Ishikawa (cell line): ENCODE measurements at regions not wholly inside any gene's neighbourhood (a gene's known extent, or its start where the extent isn't known, plus 50 kb on each side); places are given as distances from the start of the nearest gene placed in this dataset.

ENCODE experiments used
- EP300 ChIP-seq: IDR thresholded peaks from 2 replicates; pipeline ENCODE4 v1.6.1; 2012; ENCODE audit warnings: borderline replicate concordance
- YY1 ChIP-seq: IDR thresholded peaks from 2 replicates; pipeline ENCODE4 v1.6.1; 2012; ENCODE audit warnings: low read depth
- TF ChIP-seq, protein P1 (sequence below): IDR thresholded peaks from 2 replicates; pipeline ENCODE4 v1.6.1; 2012

GRCh38 chr16:26877421-26877820, 189.3 kb upstream of the C16orf82 start:
- TF ChIP-seq, protein P1, sequence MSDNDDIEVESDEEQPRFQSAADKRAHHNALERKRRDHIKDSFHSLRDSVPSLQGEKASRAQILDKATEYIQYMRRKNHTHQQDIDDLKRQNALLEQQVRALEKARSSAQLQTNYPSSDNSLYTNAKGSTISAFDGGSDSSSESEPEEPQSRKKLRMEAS = no peak
- TF ChIP-seq EP300 (no peak), YY1 (no peak)
